Motor neuron (in vitro differentiated cells): ENCODE measurements at regions not wholly inside any gene's neighbourhood (a gene's known extent, or its start where the extent isn't known, plus 50 kb on each side); places are given as distances from the start of the nearest gene placed in this dataset.
A peak's percentile ranks its signal among the peaks of the same experiment; 100 is the strongest.
"Not testable (repeated sequence)": the region's sequence is repeated elsewhere in the genome, so short reads cannot be mapped to it uniquely, and the experiment has no call there.

Source experiments
- ATAC-seq, 8 experiments: fragments of 200-7000 bp; cut with Tn5 transposase; replicated peaks in 6 of 8; 2 replicates each; pipeline ENCODE4 v1.8.0; 2021; ENCODE audit warnings: mild to moderate bottlenecking in 8 of 8, moderate library complexity in 8 of 8
- H3K27ac ChIP-seq, 2 donors: fragments of 250-450 bp; sonication (Bioruptor Pico); 2 replicates each; pipeline ENCODE4 v1.9.0; 2021; ENCODE audit warnings: antibody characterized with exemption in 2 of 2, mild to moderate bottlenecking in 2 of 2, moderate library complexity in 1 of 2
- H3K4me1 ChIP-seq, 2 donors: fragments of 250-450 bp; sonication (Bioruptor Pico); replicated peaks in 1 of 2; 2 replicates each; pipeline ENCODE4 v1.6.1; 2021; ENCODE audit warnings: antibody characterized with exemption in 2 of 2, mild to moderate bottlenecking in 2 of 2, moderate library complexity in 1 of 2
- H3K4me3 ChIP-seq, 5 donors: fragments of 250-450 bp; sonication (Bioruptor Pico); 2 replicates each; pipeline ENCODE4 v1.9.0; 2021; ENCODE audit warnings: antibody characterized with exemption in 5 of 5, mild to moderate bottlenecking in 5 of 5, moderate library complexity in 4 of 5
- WGBS, 10 experiments: fragments of 450-650 bp; shearing (Covaris generic); methylation state at CpG; one replicate each; pipeline ENCODE4 v1.0.0; 2022; 5-methylcytosine and 5-hydroxymethylcytosine counted together
- in situ Hi-C, 9 experiments: fragments of 400-800 bp; cut with MboI; loops; one replicate each; pipeline ENCODE4 v1.15.0; 2021; ENCODE audit warnings: low sequenced_read_pairs in 9 of 9, low pct_unique_long_range_greater_than_20kb in 2 of 9; ENCODE audit not compliant: unreplicated experiment in 9 of 9

- H3K27ac ChIP-seq, H3K4me3 ChIP-seq, H3K4me1 ChIP-seq, ATAC-seq: not testable (repeated sequence)
- in situ Hi-C loops, result loop anchor here in 5 of 9 experiments (10.0 to 25.0 kb wide), 5 partner anchors 350 to 1097 kb away; no protein-coding TSS in a partner anchor
- WGBS, 10 experiments, result 55 to 100% (median 100%) methylated on average over 1 to 5 of the region's 23 CpGs; no CpG with 5 or more reads in 7 of the 10 experiments
Observed at GRCh38 chr5:122515210-122515609, 203.2 kb downstream of the SNCAIP start.

- Histone ChIP-seq H3K27ac (no peak overlapping the region), H3K4me3 (no peak overlapping the region), H3K4me1 (no peaks in the 10 kb centered on the region)
- peak; percentile 80 to 97 (median 90) for ATAC-seq
- WGBS, 10 experiments, result 0 to 100% (median 41%) methylated on average over 1 to 6 of the region's 6 CpGs; no CpG with 5 or more reads in 2 of the 10 experiments
- in situ Hi-C loops, result loop anchor here in 5 of 9 experiments (10.0 to 25.0 kb wide), 5 partner anchors 349 to 1096 kb away; no protein-coding TSS in a partner anchor
Observed at GRCh38 chr5:122515709-122516431, 203.8 kb downstream of the SNCAIP start.

- no peaks in the 10 kb centered on the region for H3K4me1 ChIP-seq
- no peak overlapping the region for H3K27ac ChIP-seq
- no peak overlapping the region for H3K4me3 ChIP-seq
- ATAC-seq, result no peak
- in situ Hi-C loops, result loop anchor here in 5 of 9 experiments (10.0 to 25.0 kb wide), 5 partner anchors 348 to 1096 kb away; no protein-coding TSS in a partner anchor
- WGBS, 10 experiments, result 29 to 83% (median 60%) methylated on average over 1 to 4 of the region's 4 CpGs; no CpG with 5 or more reads in 1 of the 10 experiments
Observed at GRCh38 chr5:122516432-122516743, 204.4 kb downstream of the SNCAIP start.

GRCh38 chr5:122517091-122517490 lies 205.1 kb downstream of the SNCAIP start:
- WGBS, 10 experiments, result 80 to 100% (median 94%) methylated on average over 1 of the region's 1 CpG; no CpG with 5 or more reads in 6 of the 10 experiments
- no peak for ATAC-seq
- Histone ChIP-seq H3K4me3 (no peak overlapping the region), H3K4me1 (no peaks in the 10 kb centered on the region), H3K27ac (no peak overlapping the region)
- in situ Hi-C loops, result loop anchor here in 5 of 9 experiments (10.0 to 25.0 kb wide), 5 partner anchors 348 to 1095 kb away; no protein-coding TSS in a partner anchor

GRCh38 chr5:122523776-122524175 lies 211.7 kb downstream of the SNCAIP start:
- no peak overlapping the region for H3K27ac ChIP-seq

GRCh38 chr5:122527547-122527946 lies 215.5 kb downstream of the SNCAIP start:
- peak in 3 of 8 experiments; percentile 57 to 84 (median 78) for ATAC-seq
- in situ Hi-C loops, result loop anchor here in 1 of 9 experiments (25.0 kb wide), 1 partner anchor 835 kb away; no protein-coding TSS in a partner anchor
- 0 to 100% (median 36%) methylated on average over 1 of the region's 1 CpG; no CpG with 5 or more reads in 4 of the 10 experiments for WGBS, 10 experiments
- peaks cover 0 to 8% of the 10 kb centered on the region in 2 donors for H3K4me1 ChIP-seq
- no peak overlapping the region for H3K27ac ChIP-seq
- no peak overlapping the region for H3K4me3 ChIP-seq

More at GRCh38 chr5:122523776-122524175, 211.7 kb downstream of the SNCAIP start:
- peaks cover 0 to 6% of the 10 kb centered on the region in 2 donors for H3K4me1 ChIP-seq
- H3K4me3 ChIP-seq, result no peak overlapping the region
- no peak for ATAC-seq
- in situ Hi-C loops, result loop anchor here in 5 of 9 experiments (25.0 kb wide), 4 partner anchors 489 to 1089 kb away; no protein-coding TSS in a partner anchor
- 47 to 100% (median 76%) methylated on average over 1 to 6 of the region's 6 CpGs; no CpG with 5 or more reads in 3 of the 10 experiments for WGBS, 10 experiments

GRCh38 chr5:122532035-122532434 lies 220.0 kb downstream of the SNCAIP start:
- in situ Hi-C loops, result loop anchor here in 1 of 9 experiments (25.0 kb wide), 1 partner anchor 830 kb away; no protein-coding TSS in a partner anchor
- H3K4me1 ChIP-seq, result peaks cover 0 to 3% of the 10 kb centered on the region in 2 donors
- no peak overlapping the region for H3K27ac ChIP-seq
- no peak overlapping the region for H3K4me3 ChIP-seq
- WGBS, 10 experiments, result 10 to 66% (median 39%) methylated on average over 4 of the region's 4 CpGs; no CpG with 5 or more reads in 3 of the 10 experiments
- no peak for ATAC-seq

GRCh38 chr5:122533825-122534224 lies 221.8 kb downstream of the SNCAIP start:
- in situ Hi-C loops, result loop anchor here in 1 of 9 experiments (25.0 kb wide), 1 partner anchor 828 kb away; no protein-coding TSS in a partner anchor
- H3K4me3 ChIP-seq, result no peak overlapping the region
- no peak for ATAC-seq
- peaks cover 0 to 3% of the 10 kb centered on the region in 2 donors for H3K4me1 ChIP-seq
- H3K27ac ChIP-seq, result no peak overlapping the region

GRCh38 chr5:122534829-122535228 lies 222.8 kb downstream of the SNCAIP start:
- in situ Hi-C loops, result loop anchor here in 1 of 9 experiments (25.0 kb wide), 1 partner anchor 827 kb away; no protein-coding TSS in a partner anchor
- ATAC-seq, result no peak
- Histone ChIP-seq H3K27ac (no peak overlapping the region), H3K4me3 (no peak overlapping the region), H3K4me1 (peaks cover 0 to 3% of the 10 kb centered on the region in 2 donors)
- WGBS, 10 experiments, result 0 to 100% (median 48%) methylated on average over 1 to 2 of the region's 2 CpGs; no CpG with 5 or more reads in 2 of the 10 experiments

- 13 to 100% (median 58%) methylated on average over 1 of the region's 1 CpG; no CpG with 5 or more reads in 2 of the 10 experiments for WGBS, 10 experiments
- Histone ChIP-seq H3K27ac (no peak overlapping the region), H3K4me3 (no peak overlapping the region), H3K4me1 (peaks cover 4 to 6% of the 10 kb centered on the region in 2 donors)
- in situ Hi-C loops, result loop anchor here in 1 of 9 experiments (25.0 kb wide), 1 partner anchor 821 kb away; no protein-coding TSS in a partner anchor
- ATAC-seq, result no peak
Observed at GRCh38 chr5:122541388-122541787, 229.4 kb downstream of the SNCAIP start.

- H3K4me1 ChIP-seq, result peaks cover 4 to 6% of the 10 kb centered on the region in 2 donors
- in situ Hi-C loops, result loop anchor here in 1 of 9 experiments (25.0 kb wide), 1 partner anchor 816 kb away; no protein-coding TSS in a partner anchor
- no peak overlapping the region for H3K27ac ChIP-seq
- no peak for ATAC-seq
- H3K4me3 ChIP-seq, result no peak overlapping the region
- WGBS, 10 experiments, result 19 to 100% (median 76%) methylated on average over 1 to 3 of the region's 3 CpGs
Observed at GRCh38 chr5:122545986-122546385, 228.9 kb upstream of the SNX2 start.

- 0 to 100% (median 80%) methylated on average over 1 to 2 of the region's 2 CpGs; no CpG with 5 or more reads in 1 of the 10 experiments for WGBS, 10 experiments
- in situ Hi-C loops, result loop anchor here in 1 of 9 experiments (25.0 kb wide), 1 partner anchor 815 kb away; no protein-coding TSS in a partner anchor
- no peak for ATAC-seq
Observed at GRCh38 chr5:122547219-122547618, 227.7 kb upstream of the SNX2 start.

GRCh38 chr5:122547669-122548068 lies 227.2 kb upstream of the SNX2 start:
- 47 to 100% (median 80%) methylated on average over 1 to 4 of the region's 4 CpGs; no CpG with 5 or more reads in 1 of the 10 experiments for WGBS, 10 experiments
- ATAC-seq, result no peak
- in situ Hi-C loops, result loop anchor here in 1 of 9 experiments (25.0 kb wide), 1 partner anchor 815 kb away; no protein-coding TSS in a partner anchor
- Histone ChIP-seq H3K4me3 (no peak overlapping the region), H3K4me1 (peaks cover 4 to 6% of the 10 kb centered on the region in 2 donors), H3K27ac (no peak overlapping the region)

More at GRCh38 chr5:122547219-122547618, 227.7 kb upstream of the SNX2 start:
- Histone ChIP-seq H3K4me3 (no peak overlapping the region), H3K4me1 (peaks cover 4 to 6% of the 10 kb centered on the region in 2 donors), H3K27ac (no peak overlapping the region)
